ENCODE measurements at regions not wholly inside any gene's neighbourhood (a gene's known extent, or its start where the extent isn't known, plus 50 kb on each side); places are given as distances from the start of the nearest gene placed in this dataset.

DNA sequence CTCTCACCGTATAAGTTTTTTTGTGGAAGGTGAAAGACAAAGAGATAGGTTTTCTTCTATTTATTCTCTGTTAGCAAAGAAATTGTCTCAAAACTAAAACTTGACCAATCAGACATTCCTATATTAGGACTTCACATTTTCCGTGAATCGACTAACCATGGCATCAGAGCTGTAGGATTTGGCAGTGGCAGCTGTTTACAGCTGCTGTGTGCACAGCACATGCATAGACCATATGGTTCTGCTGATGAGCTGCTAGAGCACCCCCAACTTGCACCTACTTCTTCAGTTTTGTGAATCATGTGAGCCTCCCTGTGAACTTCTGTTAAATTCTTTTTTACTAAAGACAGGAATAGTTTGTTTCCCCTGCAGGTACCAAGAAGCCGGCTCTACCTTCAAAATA is 157.9 kb downstream of the RFX6 start:
- TF ChIP-seq ARNTL (CRISPR knock-in tag; IDR thresholded peaks at IDR 0.05) (no peak), RFX5 (IDR thresholded peaks at IDR 0.05; ENCODE audit: low read depth, low read length) (no peak), TRIM24 (CRISPR knock-in tag; IDR thresholded peaks at IDR 0.05) (no peak), TCF7 (IDR thresholded peaks at IDR 0.05; ENCODE audit: low read depth) (no peak)
- TF ChIP-seq, protein P1, sequence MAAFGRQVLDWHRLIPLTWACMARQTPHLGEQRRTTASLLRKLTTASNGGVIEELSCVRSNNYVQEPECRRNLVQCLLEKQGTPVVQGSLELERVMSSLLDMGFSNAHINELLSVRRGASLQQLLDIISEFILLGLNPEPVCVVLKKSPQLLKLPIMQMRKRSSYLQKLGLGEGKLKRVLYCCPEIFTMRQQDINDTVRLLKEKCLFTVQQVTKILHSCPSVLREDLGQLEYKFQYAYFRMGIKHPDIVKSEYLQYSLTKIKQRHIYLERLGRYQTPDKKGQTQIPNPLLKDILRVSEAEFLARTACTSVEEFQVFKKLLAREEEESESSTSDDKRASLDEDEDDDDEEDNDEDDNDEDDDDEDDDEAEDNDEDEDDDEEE (CRISPR knock-in tag; IDR thresholded peaks at IDR 0.05) = no peak
- TF ChIP-seq, protein P2, sequence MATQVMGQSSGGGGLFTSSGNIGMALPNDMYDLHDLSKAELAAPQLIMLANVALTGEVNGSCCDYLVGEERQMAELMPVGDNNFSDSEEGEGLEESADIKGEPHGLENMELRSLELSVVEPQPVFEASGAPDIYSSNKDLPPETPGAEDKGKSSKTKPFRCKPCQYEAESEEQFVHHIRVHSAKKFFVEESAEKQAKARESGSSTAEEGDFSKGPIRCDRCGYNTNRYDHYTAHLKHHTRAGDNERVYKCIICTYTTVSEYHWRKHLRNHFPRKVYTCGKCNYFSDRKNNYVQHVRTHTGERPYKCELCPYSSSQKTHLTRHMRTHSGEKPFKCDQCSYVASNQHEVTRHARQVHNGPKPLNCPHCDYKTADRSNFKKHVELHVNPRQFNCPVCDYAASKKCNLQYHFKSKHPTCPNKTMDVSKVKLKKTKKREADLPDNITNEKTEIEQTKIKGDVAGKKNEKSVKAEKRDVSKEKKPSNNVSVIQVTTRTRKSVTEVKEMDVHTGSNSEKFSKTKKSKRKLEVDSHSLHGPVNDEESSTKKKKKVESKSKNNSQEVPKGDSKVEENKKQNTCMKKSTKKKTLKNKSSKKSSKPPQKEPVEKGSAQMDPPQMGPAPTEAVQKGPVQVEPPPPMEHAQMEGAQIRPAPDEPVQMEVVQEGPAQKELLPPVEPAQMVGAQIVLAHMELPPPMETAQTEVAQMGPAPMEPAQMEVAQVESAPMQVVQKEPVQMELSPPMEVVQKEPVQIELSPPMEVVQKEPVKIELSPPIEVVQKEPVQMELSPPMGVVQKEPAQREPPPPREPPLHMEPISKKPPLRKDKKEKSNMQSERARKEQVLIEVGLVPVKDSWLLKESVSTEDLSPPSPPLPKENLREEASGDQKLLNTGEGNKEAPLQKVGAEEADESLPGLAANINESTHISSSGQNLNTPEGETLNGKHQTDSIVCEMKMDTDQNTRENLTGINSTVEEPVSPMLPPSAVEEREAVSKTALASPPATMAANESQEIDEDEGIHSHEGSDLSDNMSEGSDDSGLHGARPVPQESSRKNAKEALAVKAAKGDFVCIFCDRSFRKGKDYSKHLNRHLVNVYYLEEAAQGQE (IDR thresholded peaks at IDR 0.05; ENCODE audit: borderline replicate concordance in 1 of 2, low read depth in 1 of 2, low read length in 2 of 2) = no peak

Measured in HepG2 (cell line).